Liver (tissue), 3 donors: ENCODE measurements at regions not wholly inside any gene's neighbourhood (a gene's known extent, or its start where the extent isn't known, plus 50 kb on each side); places are given as distances from the start of the nearest gene placed in this dataset.

Source experiments
- EGR1 ChIP-seq, 2 donors: IDR thresholded peaks; 2 replicates each; pipeline ENCODE4 v1.6.1; 2016 to 2018; ENCODE audit warnings: antibody characterized with exemption in 2 of 2, low read depth in 2 of 2
- FOXA1 ChIP-seq: IDR thresholded peaks from 2 replicates; pipeline ENCODE4 v1.6.1; 2016; ENCODE audit warnings: antibody characterized with exemption
- HNF4A ChIP-seq, 2 donors: conservative IDR thresholded peaks; 2 replicates each; pipeline ENCODE4 v1.6.1; 2016; ENCODE audit warnings: antibody characterized with exemption in 2 of 2, mild to moderate bottlenecking in 2 of 2
- RAD21 ChIP-seq, 2 donors: IDR thresholded peaks; 2 replicates each; pipeline ENCODE4 v1.6.1; 2016; ENCODE audit warnings: antibody characterized with exemption in 2 of 2, mild to moderate bottlenecking in 2 of 2
- SP1 ChIP-seq: IDR thresholded peaks from 2 replicates; pipeline ENCODE4 v1.6.1; 2018; ENCODE audit warnings: antibody characterized with exemption, mild to moderate bottlenecking
- TF ChIP-seq, protein P1 (sequence below): fragments of 150-350 bp; IDR thresholded peaks from 2 replicates; pipeline ENCODE4 v1.5.1; 2017; ENCODE audit warnings: improper control_type of control experiment, low read depth, low read length; ENCODE audit not compliant: missing input control
- donor health status: healthy.
- donor health status: healthy.

DNA sequence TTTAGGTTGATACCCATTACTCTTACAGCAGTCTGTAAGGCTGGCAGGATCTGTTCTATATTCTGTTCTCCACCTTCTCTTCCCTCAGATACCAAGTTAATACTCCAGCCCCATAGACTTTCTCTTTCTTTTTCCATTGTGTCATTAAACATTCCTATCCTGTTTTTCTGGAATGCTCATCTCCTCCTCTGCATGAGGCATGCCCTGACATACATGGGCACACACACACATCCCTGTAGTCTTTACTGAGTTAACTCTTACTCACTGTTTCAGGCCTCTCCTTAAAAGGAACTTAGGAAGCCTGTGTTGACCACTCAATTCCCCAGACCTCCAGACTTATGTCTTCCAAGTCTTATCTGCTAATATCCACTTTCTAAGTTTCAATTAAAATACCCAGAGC lies 476.8 kb downstream of the METTL15 start:
- TF ChIP-seq, protein P1, sequence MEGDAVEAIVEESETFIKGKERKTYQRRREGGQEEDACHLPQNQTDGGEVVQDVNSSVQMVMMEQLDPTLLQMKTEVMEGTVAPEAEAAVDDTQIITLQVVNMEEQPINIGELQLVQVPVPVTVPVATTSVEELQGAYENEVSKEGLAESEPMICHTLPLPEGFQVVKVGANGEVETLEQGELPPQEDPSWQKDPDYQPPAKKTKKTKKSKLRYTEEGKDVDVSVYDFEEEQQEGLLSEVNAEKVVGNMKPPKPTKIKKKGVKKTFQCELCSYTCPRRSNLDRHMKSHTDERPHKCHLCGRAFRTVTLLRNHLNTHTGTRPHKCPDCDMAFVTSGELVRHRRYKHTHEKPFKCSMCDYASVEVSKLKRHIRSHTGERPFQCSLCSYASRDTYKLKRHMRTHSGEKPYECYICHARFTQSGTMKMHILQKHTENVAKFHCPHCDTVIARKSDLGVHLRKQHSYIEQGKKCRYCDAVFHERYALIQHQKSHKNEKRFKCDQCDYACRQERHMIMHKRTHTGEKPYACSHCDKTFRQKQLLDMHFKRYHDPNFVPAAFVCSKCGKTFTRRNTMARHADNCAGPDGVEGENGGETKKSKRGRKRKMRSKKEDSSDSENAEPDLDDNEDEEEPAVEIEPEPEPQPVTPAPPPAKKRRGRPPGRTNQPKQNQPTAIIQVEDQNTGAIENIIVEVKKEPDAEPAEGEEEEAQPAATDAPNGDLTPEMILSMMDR: no peak
- TF ChIP-seq EGR1 (IDR thresholded peaks at IDR 0.05; ENCODE audit: low read depth in 2 of 2) (no peak), RAD21 (IDR thresholded peaks at IDR 0.05) (no peak), FOXA1 (no peak), SP1 (no peak), HNF4A (conservative IDR thresholded peaks at IDR 0.05) (no peak)
